ENCODE measurements at regions not wholly inside any gene's neighbourhood (a gene's known extent, or its start where the extent isn't known, plus 50 kb on each side); places are given as distances from the start of the nearest gene placed in this dataset.

- no peaks in the 10 kb centered on the region for H3K79me2 ChIP-seq (ENCODE audit: insufficient read depth, low read length)
- H3K4me2 ChIP-seq (ENCODE audit: low read depth, low read length, poor library complexity, severe bottlenecking), result no peak overlapping the region
- H3K36me3 ChIP-seq (ENCODE audit: low read length), result no peaks in the 10 kb centered on the region
- no peak overlapping the region for H3K27ac ChIP-seq (ENCODE audit: low read depth, low read length)
- no peaks in the 10 kb centered on the region for H3K9me3 ChIP-seq (ENCODE audit: insufficient read depth, low read length)
- H3K9ac ChIP-seq (ENCODE audit: low read length), result no peak overlapping the region
- no peak overlapping the region for H3K4me3 ChIP-seq (ENCODE audit: insufficient read depth, low read length, poor library complexity, severe bottlenecking)
- TF ChIP-seq CTCF (IDR thresholded peaks at IDR 0.05; ENCODE audit: insufficient read depth, low read length, poor library complexity, severe bottlenecking) (no peak), EZH2phosphoT487 (conservative IDR thresholded peaks at IDR 0.05; ENCODE audit: low read length) (no peak)
- H4K20me1 ChIP-seq (ENCODE audit: low read depth, low read length), result no peaks in the 10 kb centered on the region
- no peaks in the 10 kb centered on the region for H3K27me3 ChIP-seq (ENCODE audit: low read length)
- H3F3A ChIP-seq (ENCODE audit: insufficient read depth), result no peaks in the 10 kb centered on the region
- H3K9me2 ChIP-seq (replicated peaks; ENCODE audit: insufficient read depth, low read length), result no peaks in the 10 kb centered on the region
- no peak overlapping the region for H2AFZ ChIP-seq (ENCODE audit: low read depth, low read length, severe bottlenecking)
These were observed 212.6 kb upstream of the ADGRL2 start for GRCh38 chr1:81588149-81588548.

- Histone ChIP-seq H3K4me3 (ENCODE audit: insufficient read depth, low read length, poor library complexity, severe bottlenecking) (no peak overlapping the region), H3K9ac (ENCODE audit: low read length) (no peak overlapping the region), H3K9me3 (ENCODE audit: insufficient read depth, low read length) (no peaks in the 10 kb centered on the region), H2AFZ (ENCODE audit: low read depth, low read length, severe bottlenecking) (peak overlapping the region; percentile 32), H3K27ac (ENCODE audit: low read depth, low read length) (no peak overlapping the region), H3K9me2 (replicated peaks; ENCODE audit: insufficient read depth, low read length) (no peaks in the 10 kb centered on the region), H3K79me2 (ENCODE audit: insufficient read depth, low read length) (no peaks in the 10 kb centered on the region), H4K20me1 (ENCODE audit: low read depth, low read length) (no peaks in the 10 kb centered on the region), H3K4me2 (ENCODE audit: low read depth, low read length, poor library complexity, severe bottlenecking) (no peak overlapping the region), H3K27me3 (ENCODE audit: low read length) (no peaks in the 10 kb centered on the region), H3F3A (ENCODE audit: insufficient read depth) (no peaks in the 10 kb centered on the region), H3K36me3 (ENCODE audit: low read length) (no peaks in the 10 kb centered on the region)
- no peak for TF ChIP-seq CTCF (IDR thresholded peaks at IDR 0.05; ENCODE audit: insufficient read depth, low read length, poor library complexity, severe bottlenecking)
- no peak for TF ChIP-seq EZH2phosphoT487 (conservative IDR thresholded peaks at IDR 0.05; ENCODE audit: low read length)
These were observed 213.3 kb upstream of the ADGRL2 start for GRCh38 chr1:81587426-81587825.

- no peaks in the 10 kb centered on the region for H3K9me3 ChIP-seq (ENCODE audit: insufficient read depth, low read length)
- H3F3A ChIP-seq (ENCODE audit: insufficient read depth), result no peaks in the 10 kb centered on the region
- no peak overlapping the region for H3K27ac ChIP-seq (ENCODE audit: low read depth, low read length)
- H3K9me2 ChIP-seq (replicated peaks; ENCODE audit: insufficient read depth, low read length), result no peaks in the 10 kb centered on the region
- no peak overlapping the region for H3K9ac ChIP-seq (ENCODE audit: low read length)
- H3K27me3 ChIP-seq (ENCODE audit: low read length), result no peaks in the 10 kb centered on the region
- no peak overlapping the region for H3K4me3 ChIP-seq (ENCODE audit: insufficient read depth, low read length, poor library complexity, severe bottlenecking)
- peak overlapping the region; percentile 62 for H2AFZ ChIP-seq (ENCODE audit: low read depth, low read length, severe bottlenecking)
- H3K36me3 ChIP-seq (ENCODE audit: low read length), result no peaks in the 10 kb centered on the region
- TF ChIP-seq CTCF (IDR thresholded peaks at IDR 0.05; ENCODE audit: insufficient read depth, low read length, poor library complexity, severe bottlenecking), result no peak
- TF ChIP-seq EZH2phosphoT487 (conservative IDR thresholded peaks at IDR 0.05; ENCODE audit: low read length), result no peak
- no peaks in the 10 kb centered on the region for H4K20me1 ChIP-seq (ENCODE audit: low read depth, low read length)
- no peak overlapping the region for H3K4me2 ChIP-seq (ENCODE audit: low read depth, low read length, poor library complexity, severe bottlenecking)
- no peaks in the 10 kb centered on the region for H3K79me2 ChIP-seq (ENCODE audit: insufficient read depth, low read length)
These were observed 215.4 kb upstream of the ADGRL2 start for GRCh38 chr1:81585371-81585770.

Data from SU-DHL-6 (cell line).